Retinal pigment epithelial cell (primary cell): ENCODE measurements at regions not wholly inside any gene's neighbourhood (a gene's known extent, or its start where the extent isn't known, plus 50 kb on each side); places are given as distances from the start of the nearest gene placed in this dataset.

ENCODE experiments used
- DNase-seq: peaks from one replicate; pipeline ENCODE4 v3.0.0-alpha.2; 2010; ENCODE audit warnings: low read depth
- H3K4me3 ChIP-seq: 2 replicates; pipeline ENCODE4 v1.5.1; 2011; ENCODE audit warnings: mild to moderate bottlenecking, low read length, control low read depth, moderate library complexity
- TF ChIP-seq, protein P1 (sequence below): conservative IDR thresholded peaks from 2 replicates; pipeline ENCODE4 v1.5.1; 2011; ENCODE audit warnings: low read depth, low read length, control low read depth, inconsistent platforms

DNA sequence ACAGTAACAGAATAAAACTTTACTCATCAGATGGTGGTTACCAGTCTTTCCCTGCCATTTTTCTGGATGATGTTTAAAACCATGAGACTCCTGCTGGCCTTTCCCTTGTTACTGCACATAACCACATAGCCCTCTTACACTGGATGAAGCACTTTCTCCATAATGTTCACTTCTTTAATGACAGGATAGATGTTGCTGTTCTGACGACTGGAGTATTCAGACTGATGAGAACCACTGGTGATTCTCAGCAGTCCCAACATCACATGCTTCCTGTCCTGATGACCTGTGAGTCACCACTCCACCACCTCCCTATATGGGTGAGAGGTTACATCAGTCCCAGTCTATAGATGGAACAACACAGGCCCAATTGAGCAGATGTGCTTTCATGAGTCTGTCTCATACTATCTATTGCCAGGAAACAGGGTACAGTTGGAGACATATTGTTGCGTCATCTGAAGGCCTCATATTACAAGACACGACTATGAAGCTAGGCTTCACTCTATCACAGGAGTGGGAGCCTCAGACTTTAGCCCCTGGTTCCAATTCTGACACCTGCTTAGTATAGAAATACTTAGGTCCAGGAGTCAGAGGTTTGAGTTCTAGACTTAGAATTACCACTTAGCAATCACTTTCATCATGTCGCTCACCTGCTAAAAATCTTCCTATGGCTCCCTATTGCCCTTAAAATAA is 145.7 kb upstream of the KLF7 start:
- peak; percentile 59 for DNase-seq
- no peak overlapping the region for H3K4me3 ChIP-seq
- TF ChIP-seq, protein P1, sequence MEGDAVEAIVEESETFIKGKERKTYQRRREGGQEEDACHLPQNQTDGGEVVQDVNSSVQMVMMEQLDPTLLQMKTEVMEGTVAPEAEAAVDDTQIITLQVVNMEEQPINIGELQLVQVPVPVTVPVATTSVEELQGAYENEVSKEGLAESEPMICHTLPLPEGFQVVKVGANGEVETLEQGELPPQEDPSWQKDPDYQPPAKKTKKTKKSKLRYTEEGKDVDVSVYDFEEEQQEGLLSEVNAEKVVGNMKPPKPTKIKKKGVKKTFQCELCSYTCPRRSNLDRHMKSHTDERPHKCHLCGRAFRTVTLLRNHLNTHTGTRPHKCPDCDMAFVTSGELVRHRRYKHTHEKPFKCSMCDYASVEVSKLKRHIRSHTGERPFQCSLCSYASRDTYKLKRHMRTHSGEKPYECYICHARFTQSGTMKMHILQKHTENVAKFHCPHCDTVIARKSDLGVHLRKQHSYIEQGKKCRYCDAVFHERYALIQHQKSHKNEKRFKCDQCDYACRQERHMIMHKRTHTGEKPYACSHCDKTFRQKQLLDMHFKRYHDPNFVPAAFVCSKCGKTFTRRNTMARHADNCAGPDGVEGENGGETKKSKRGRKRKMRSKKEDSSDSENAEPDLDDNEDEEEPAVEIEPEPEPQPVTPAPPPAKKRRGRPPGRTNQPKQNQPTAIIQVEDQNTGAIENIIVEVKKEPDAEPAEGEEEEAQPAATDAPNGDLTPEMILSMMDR, result peak; percentile 45

DNA sequence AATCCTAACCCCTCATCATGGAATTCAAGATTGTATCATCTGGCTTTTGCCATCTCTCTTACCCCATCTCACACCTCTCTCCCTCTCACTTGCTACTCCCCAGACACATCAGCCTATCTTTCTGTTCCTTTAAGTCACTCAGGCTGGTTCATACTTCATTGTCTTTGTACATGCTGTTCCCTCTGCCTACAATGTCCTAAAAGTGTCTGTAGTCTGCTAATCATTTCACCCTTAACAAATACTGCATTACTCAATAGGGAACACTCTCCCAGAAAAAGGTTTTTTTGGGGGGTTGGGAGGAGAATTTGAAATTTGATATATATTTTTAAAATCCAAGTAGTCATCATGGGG is 146.2 kb upstream of the KLF7 start:
- no peak overlapping the region for H3K4me3 ChIP-seq
- TF ChIP-seq, protein P1, result no peak
- DNase-seq, result no peak

GRCh38 chr2:207313947-207314346 is 148.2 kb upstream of the KLF7 start:
- no peak overlapping the region for H3K4me3 ChIP-seq
- TF ChIP-seq, protein P1, result no peak
- no peak for DNase-seq

DNA sequence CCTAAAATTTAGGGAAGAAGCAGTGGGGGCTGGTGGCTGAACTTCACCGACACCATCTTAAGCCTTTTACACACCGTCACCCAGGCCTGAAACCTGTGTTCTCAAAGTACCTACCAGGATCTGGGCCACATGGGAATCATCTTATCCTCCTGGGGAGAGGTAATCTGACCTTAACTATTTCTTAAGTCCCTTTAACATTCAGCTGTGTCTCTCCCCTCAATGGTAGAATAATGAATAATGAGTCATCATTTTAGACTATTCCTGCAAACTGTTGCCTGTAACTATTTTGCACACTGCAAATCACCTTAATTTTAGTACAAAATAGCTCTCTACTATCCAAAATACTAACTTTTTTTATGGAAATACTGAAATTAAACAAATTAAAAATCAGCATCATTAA is 149.4 kb upstream of the KLF7 start:
- DNase-seq, result no peak
- TF ChIP-seq, protein P1, result no peak
- no peak overlapping the region for H3K4me3 ChIP-seq

DNA sequence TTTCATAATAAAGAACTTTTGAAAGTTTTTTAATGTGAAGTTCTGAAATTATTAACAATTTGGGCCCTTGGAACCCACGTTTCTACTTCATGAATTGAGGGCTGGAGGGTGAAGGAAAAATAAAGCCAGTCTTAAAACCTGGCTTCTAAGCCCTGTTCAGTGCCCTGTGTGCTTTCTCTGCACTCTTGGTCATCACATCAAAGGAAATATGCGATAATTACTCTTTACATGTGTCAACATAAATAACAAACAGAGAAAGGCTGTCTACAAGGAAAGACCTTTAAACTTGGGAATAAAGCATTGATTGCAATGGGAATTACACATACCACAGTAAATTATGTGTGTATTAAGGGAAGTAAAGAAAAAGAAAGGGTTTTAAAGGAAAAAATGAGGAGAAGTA is 150.7 kb upstream of the KLF7 start:
- DNase-seq, result no peak
- TF ChIP-seq, protein P1, result no peak
- H3K4me3 ChIP-seq, result no peak overlapping the region

DNA sequence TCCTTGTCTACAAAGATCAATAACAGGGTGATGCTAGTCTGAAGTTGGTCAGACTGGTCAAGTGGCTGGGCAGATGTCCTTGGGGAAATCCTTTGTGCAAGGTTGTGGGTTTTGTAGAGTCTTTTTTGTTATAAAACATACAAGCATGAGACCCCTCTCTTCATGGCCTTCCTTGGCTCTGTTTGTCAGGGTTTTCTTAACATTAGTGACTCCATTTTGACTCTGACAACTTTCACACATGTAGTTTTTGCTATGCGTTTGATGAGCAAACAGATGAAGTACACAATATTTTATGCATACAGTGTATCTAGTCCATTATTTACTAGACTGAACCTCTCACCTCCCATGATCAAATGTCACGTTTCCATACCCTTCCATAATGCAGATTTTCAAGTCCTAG is 151.2 kb upstream of the KLF7 start:
- H3K4me3 ChIP-seq, result no peak overlapping the region
- TF ChIP-seq, protein P1, result no peak
- DNase-seq, result no peak

GRCh38 chr2:207317378-207317984 is 151.7 kb upstream of the KLF7 start:
- DNase-seq, result no peak
- TF ChIP-seq, protein P1, result no peak
- H3K4me3 ChIP-seq, result no peak overlapping the region
